ENCODE measurements at regions not wholly inside any gene's neighbourhood (a gene's known extent, or its start where the extent isn't known, plus 50 kb on each side); places are given as distances from the start of the nearest gene placed in this dataset.

- in situ Hi-C loops (cut with HindIII; ENCODE audit: extremely low pct_ligation_motif_present, low pct_unique_long_range_greater_than_20kb) (no loop called here), intact Hi-C loops (cut with micrococcal nuclease; ENCODE audit: unreplicated experiment) (no loop called here)
- H3K4me2 ChIP-seq (ENCODE audit: low read depth, low read length), result no peak overlapping the region
- ChIA-PET CTCF (ENCODE audit: low intra/inter-chr PET ratio, low total read pairs) (no interaction called here), POLR2A (no interaction called here)
- ATAC-seq (no peak), FAIRE-seq (no peak), DNase-seq (ENCODE audit: low spot score) (no peak)
- H3K27me3 ChIP-seq (ENCODE audit: control insufficient read depth in 1 of 2, insufficient read depth in 2 of 2, low read length in 2 of 2), result no peaks in the 10 kb centered on the region
- no peak overlapping the region for H3K4me3 ChIP-seq (replicated peaks in 1 of 3; ENCODE audit: insufficient read depth in 1 of 3, low read depth in 2 of 3, low read length in 3 of 3)
- TF ChIP-seq ZNF576 (CRISPR knock-in tag; IDR thresholded peaks at IDR 0.05) (no peak), MYNN (CRISPR knock-in tag; IDR thresholded peaks at IDR 0.05; ENCODE audit: low read depth) (no peak), ZNF780A (CRISPR knock-in tag; IDR thresholded peaks at IDR 0.05) (no peak), NFAT5 (CRISPR knock-in tag; IDR thresholded peaks at IDR 0.05) (no peak), MLLT10 (CRISPR knock-in tag; IDR thresholded peaks at IDR 0.05) (no peak), SMC3 (IDR thresholded peaks at IDR 0.05; ENCODE audit: low read length) (no peak), DNMT1 (CRISPR knock-in tag; IDR thresholded peaks at IDR 0.05) (no peak), ZNF274 (CRISPR knock-in tag; IDR thresholded peaks at IDR 0.05) (no peak), TBP (CRISPR knock-in tag; IDR thresholded peaks at IDR 0.05) (no peak), ZNF724P (CRISPR knock-in tag; IDR thresholded peaks at IDR 0.05; ENCODE audit: borderline replicate concordance) (no peak), ARNT (IDR thresholded peaks at IDR 0.05) (no peak), UBTF (CRISPR knock-in tag; IDR thresholded peaks at IDR 0.05) (no peak), KDM5A (IDR thresholded peaks at IDR 0.05; ENCODE audit: borderline replicate concordance, low read length) (no peak), ZMAT3 (CRISPR knock-in tag; conservative IDR thresholded peaks at IDR 0.05) (no peak), ZNF75D (CRISPR knock-in tag; IDR thresholded peaks at IDR 0.05; ENCODE audit: borderline replicate concordance) (no peak), XBP1 (CRISPR knock-in tag; IDR thresholded peaks at IDR 0.05) (no peak), ZNF7 (CRISPR knock-in tag; IDR thresholded peaks at IDR 0.05) (no peak), KAT8 (CRISPR knock-in tag; IDR thresholded peaks at IDR 0.05) (no peak), JUN (CRISPR knock-in tag; IDR thresholded peaks at IDR 0.05) (no peak)
- no peak overlapping the region for H3K9ac ChIP-seq (ENCODE audit: insufficient read depth, low read depth, low read length)
- H3K9me3 ChIP-seq (ENCODE audit: low read length), result peaks cover 84% of the 10 kb centered on the region
- no peak overlapping the region for H2AFZ ChIP-seq (ENCODE audit: low read length)
- no peaks in the 10 kb centered on the region for H4K20me1 ChIP-seq (ENCODE audit: insufficient read depth, low read length)
- H3K36me3 ChIP-seq (replicated peaks in 1 of 2; ENCODE audit: control insufficient read depth in 1 of 2, insufficient read depth in 2 of 2, low read length in 2 of 2), result no peaks in the 10 kb centered on the region
- H3K4me1 ChIP-seq (ENCODE audit: insufficient read depth, low read length), result no peaks in the 10 kb centered on the region
- H3K27ac ChIP-seq (ENCODE audit: extremely low read length, insufficient read depth, low read length), result no peak overlapping the region
- BruUV-seq (replicated peaks), result no TSS peak
- no peaks in the 10 kb centered on the region for H3K79me2 ChIP-seq (ENCODE audit: insufficient read depth, low read length)
Measured at GRCh38 chr6:40108736-40109135, 174.5 kb upstream of the MOCS1 start.
